A549 (cell line): ENCODE measurements at regions not wholly inside any gene's neighbourhood (a gene's known extent, or its start where the extent isn't known, plus 50 kb on each side); places are given as distances from the start of the nearest gene placed in this dataset.

ENCODE experiments used
- CTCF ChIP-seq: fragments of >200 bp; sonication (Bioruptor Twin); formaldehyde crosslinking; IDR thresholded peaks from 3 replicates; pipeline ENCODE4 v1.5.1; 2016
- POLR2A ChIP-seq: IDR thresholded peaks from 2 replicates; pipeline ENCODE4 v1.6.1; 2012; ENCODE audit warnings: mild to moderate bottlenecking, low read length
- TP53 ChIP-seq: fragments of 250-450 bp; sonication (Bioruptor Pico); IDR thresholded peaks from 2 replicates; pipeline ENCODE4 v1.5.0; 2021; ENCODE audit warnings: mild to moderate bottlenecking, moderate library complexity

GRCh38 chr15:62506217-62506805, 341.2 kb upstream of the C2CD4B start:
- TF ChIP-seq CTCF: no peak
- no peak for TF ChIP-seq POLR2A
- no peak for TF ChIP-seq TP53 (CRISPR knock-in tag)
